H1 (cell line): ENCODE measurements at regions not wholly inside any gene's neighbourhood (a gene's known extent, or its start where the extent isn't known, plus 50 kb on each side); places are given as distances from the start of the nearest gene placed in this dataset.

ENCODE experiments used
- CTCF ChIA-PET: fragments of 300-600 bp; sonication (Branson Sonifier 250); formaldehyde crosslinking; loops from one replicate; lab custom pipeline; 2021; ENCODE audit not compliant: partially characterized antibody; lab: Charles Lee
- POLR2A ChIA-PET: fragments of 300-600 bp; sonication (Branson Sonifier 250); formaldehyde crosslinking; loops from one replicate; lab custom pipeline; 2021; ENCODE audit warnings: inconsistent platforms; ENCODE audit not compliant: partially characterized antibody; lab: Charles Lee
- DNase-seq, 2 experiments: peaks; one replicate each; pipeline versions ENCODE4 v3.0.0 to v3.0.0-alpha.2; 2010 to 2022; ENCODE audit warnings: low spot score in 2 of 2, low read depth in 1 of 2, mixed read lengths in 1 of 2
- FAIRE-seq: peaks from 2 replicates; lab custom pipeline; 2011; peaks lifted over from hg19 to GRCh38; lab: Jason Lieb, UNC
- H2AFZ ChIP-seq: 2 replicates; pipeline ENCODE4 v1.8.1; 2012; ENCODE audit warnings: low read length, inconsistent platforms
- H2AK5ac ChIP-seq: 2 replicates; pipeline ENCODE4 v1.6.1; 2013; ENCODE audit warnings: low read depth, low read length
- H2BK120ac ChIP-seq: replicated peaks from 2 replicates; pipeline ENCODE3; 2013; ENCODE audit warnings: low read depth, low read length, inconsistent platforms
- H2BK12ac ChIP-seq: 2 replicates; pipeline ENCODE4 v1.6.1; 2013; ENCODE audit warnings: low read depth, low read length
- H2BK15ac ChIP-seq: 2 replicates; pipeline ENCODE4 v1.6.1; 2013; ENCODE audit warnings: low read length
- H2BK20ac ChIP-seq: 2 replicates; pipeline ENCODE4 v1.6.1; 2013; ENCODE audit warnings: low read length
- H2BK5ac ChIP-seq: 2 replicates; pipeline ENCODE4 v1.6.1; 2013; ENCODE audit warnings: low read depth, low read length
- H3K14ac ChIP-seq: 2 replicates; pipeline ENCODE4 v1.6.1; 2013; ENCODE audit warnings: inconsistent platforms; ENCODE audit not compliant: insufficient read length
- H3K18ac ChIP-seq: 2 replicates; pipeline ENCODE4 v1.6.1; 2013; ENCODE audit warnings: low read length; ENCODE audit errors: extremely low read depth
- H3K23ac ChIP-seq: 2 replicates; pipeline ENCODE4 v1.6.1; 2013; ENCODE audit warnings: inconsistent platforms; ENCODE audit not compliant: insufficient read length
- H3K23me2 ChIP-seq: 2 replicates; pipeline ENCODE4 v1.6.1; 2013; ENCODE audit warnings: low read depth, low read length
- H3K27ac ChIP-seq: 2 replicates; pipeline ENCODE4 v1.6.1; 2011; ENCODE audit warnings: low read depth, low read length, inconsistent platforms
- H3K27me3 ChIP-seq, 4 experiments: replicated peaks in 1 of 4; 1 replicate in 1 of 4; 2 replicates in 3 of 4; pipeline versions ENCODE4 v1.6.1 to v1.8.1; 2011 to 2013; ENCODE audit warnings: low read length in 3 of 4, mild to moderate bottlenecking in 3 of 4, inconsistent platforms in 2 of 4, mixed read lengths in 2 of 4, moderate library complexity in 1 of 4; ENCODE audit not compliant: control insufficient read depth in 3 of 4, insufficient read depth in 3 of 4; ENCODE audit errors: extremely low read depth in 1 of 4
- H3K36me3 ChIP-seq, 4 experiments: 2 replicates each; pipeline versions ENCODE4 v1.6.1 to v1.8.1; 2011 to 2013; ENCODE audit warnings: mild to moderate bottlenecking in 4 of 4, low read length in 3 of 4, moderate library complexity in 2 of 4, control low read depth in 1 of 4, inconsistent platforms in 1 of 4; ENCODE audit not compliant: insufficient read depth in 4 of 4, control insufficient read depth in 2 of 4
- H3K4ac ChIP-seq: replicated peaks from 2 replicates; pipeline ENCODE3; 2013; ENCODE audit warnings: low read length, low read depth, mixed read lengths, inconsistent platforms; ENCODE audit not compliant: insufficient read length
- H3K4me1 ChIP-seq, 4 experiments: replicated peaks in 1 of 4; 1 replicate in 1 of 4; 2 replicates in 3 of 4; pipeline versions ENCODE4 v1.6.1 to v1.8.1; 2011 to 2013; ENCODE audit warnings: low read length in 3 of 4, inconsistent platforms in 2 of 4, mixed read lengths in 1 of 4; ENCODE audit not compliant: insufficient read depth in 4 of 4, control insufficient read depth in 3 of 4
- H3K4me2 ChIP-seq, 2 experiments: 2 replicates each; pipeline versions ENCODE4 v1.6.1 to v1.8.1; 2011 to 2013; ENCODE audit warnings: low read depth in 2 of 2, low read length in 2 of 2, control low read depth in 1 of 2, inconsistent platforms in 1 of 2, mild to moderate bottlenecking in 1 of 2; ENCODE audit not compliant: insufficient read depth in 1 of 2
- H3K4me3 ChIP-seq, 4 experiments: fragments of 200-600, 300-600 bp in 1 of 4; sonication (generic), shearing (Covaris generic), sonication (Bioruptor Twin) in 1 of 4; 2 replicates each; pipeline versions ENCODE4 v1.5.1 to v1.8.1; 2011 to 2016; ENCODE audit warnings: low read length in 4 of 4, low read depth in 3 of 4, control low read depth in 2 of 4, inconsistent platforms in 2 of 4, mild to moderate bottlenecking in 2 of 4, mixed read lengths in 1 of 4, moderate library complexity in 1 of 4; ENCODE audit not compliant: insufficient read depth in 2 of 4; ENCODE audit errors: extremely low read depth in 1 of 4
- H3K56ac ChIP-seq: replicated peaks from 2 replicates; pipeline ENCODE3; 2013; ENCODE audit warnings: low read depth, mild to moderate bottlenecking, mixed read lengths, low read length, inconsistent platforms; ENCODE audit not compliant: insufficient read length
- H3K79me1 ChIP-seq: 2 replicates; pipeline ENCODE4 v1.6.1; 2013; ENCODE audit warnings: low read depth, low read length, control low read depth
- H3K79me2 ChIP-seq, 2 experiments: 2 replicates each; pipeline versions ENCODE4 v1.6.1 to v1.8.1; 2012 to 2013; ENCODE audit warnings: low read length in 2 of 2, mild to moderate bottlenecking in 2 of 2, inconsistent platforms in 1 of 2; ENCODE audit not compliant: insufficient read depth in 2 of 2, control insufficient read depth in 1 of 2
- H3K9ac ChIP-seq, 4 experiments: replicated peaks in 1 of 4; 1 replicate in 1 of 4; 2 replicates in 3 of 4; pipeline versions ENCODE4 v1.6.1 to v1.8.1; 2011 to 2013; ENCODE audit warnings: low read depth in 3 of 4, low read length in 3 of 4, control low read depth in 2 of 4, mild to moderate bottlenecking in 2 of 4, moderate library complexity in 2 of 4, inconsistent platforms in 1 of 4; ENCODE audit errors: extremely low read depth in 1 of 4
- H3K9me3 ChIP-seq, 2 experiments: 2 replicates each; pipeline versions ENCODE4 v1.6.1 to v1.8.1; 2012 to 2013; ENCODE audit warnings: mild to moderate bottlenecking in 2 of 2, moderate library complexity in 2 of 2, control low read depth in 1 of 2, inconsistent platforms in 1 of 2, low read depth in 1 of 2, low read length in 1 of 2, mixed read lengths in 1 of 2; ENCODE audit not compliant: insufficient read depth in 2 of 2
- H4K20me1 ChIP-seq, 2 experiments: replicated peaks in 1 of 2; 2 replicates each; pipeline versions ENCODE3 to v1.8.1; 2011 to 2013; ENCODE audit warnings: inconsistent platforms in 2 of 2, low read length in 2 of 2, mild to moderate bottlenecking in 1 of 2; ENCODE audit not compliant: insufficient read depth in 2 of 2, control insufficient read depth in 1 of 2
- H4K5ac ChIP-seq: 2 replicates; pipeline ENCODE4 v1.6.1; 2013; ENCODE audit warnings: low read length, low read depth, mixed read lengths, inconsistent platforms; ENCODE audit not compliant: insufficient read length
- H4K8ac ChIP-seq: 2 replicates; pipeline ENCODE4 v1.8.0; 2013; ENCODE audit warnings: mild to moderate bottlenecking, moderate library complexity, low read length, inconsistent platforms; ENCODE audit not compliant: insufficient read depth; ENCODE audit errors: extremely low read depth
- H4K91ac ChIP-seq: replicated peaks from 2 replicates; pipeline ENCODE3; 2013; ENCODE audit warnings: low read length, mixed read lengths, inconsistent platforms; ENCODE audit not compliant: insufficient read length
- BCL11A ChIP-seq, 2 experiments: IDR thresholded peaks; one replicate each; pipeline ENCODE4 v1.6.1; 2011; ENCODE audit warnings: low read depth in 2 of 2, low read length in 2 of 2, mild to moderate bottlenecking in 2 of 2
- CBX5 ChIP-seq: fragments of 300-800, 300-1000 bp; sonication (generic); IDR thresholded peaks from 2 replicates; pipeline ENCODE4 v1.7.1; 2016; ENCODE audit warnings: antibody characterized with exemption, low read length, low read depth
- CEBPB ChIP-seq: IDR thresholded peaks from 2 replicates; pipeline ENCODE4 v1.6.1; 2012; ENCODE audit warnings: low read depth, low read length
- CHD2 ChIP-seq: IDR thresholded peaks from 2 replicates; pipeline ENCODE4 v1.6.1; 2012; ENCODE audit warnings: low read length, improper control_type of control experiment
- GTF2F1 ChIP-seq: IDR thresholded peaks from 2 replicates; pipeline ENCODE4 v1.6.1; 2012; ENCODE audit warnings: low read depth, low read length, improper control_type of control experiment, borderline replicate concordance
- HDAC2 ChIP-seq, 2 experiments: fragments of 300-600 bp in 1 of 2; sonication (generic) in 1 of 2; IDR thresholded peaks; 2 replicates each; pipeline ENCODE4 v1.6.1; 2011 to 2012; ENCODE audit warnings: low read depth in 2 of 2, low read length in 2 of 2, mild to moderate bottlenecking in 2 of 2, moderate library complexity in 2 of 2, borderline replicate concordance in 1 of 2, inconsistent platforms in 1 of 2
- RAD21 ChIP-seq, 2 experiments: IDR thresholded peaks in 1 of 2; conservative IDR thresholded peaks in 1 of 2; 2 replicates each; pipeline ENCODE4 v1.6.1; 2011; ENCODE audit warnings: low read depth in 2 of 2, low read length in 2 of 2, improper control_type of control experiment in 1 of 2, inconsistent platforms in 1 of 2, mild to moderate bottlenecking in 1 of 2, moderate library complexity in 1 of 2
- SIRT6 ChIP-seq: IDR thresholded peaks from one replicate; pipeline ENCODE4 v1.7.1; 2012; ENCODE audit warnings: low read length, inconsistent platforms
- SP1 ChIP-seq: IDR thresholded peaks from 2 replicates; pipeline ENCODE4 v1.6.1; 2011; ENCODE audit warnings: low read depth, low read length
- SP4 ChIP-seq: IDR thresholded peaks from 2 replicates; pipeline ENCODE4 v1.6.1; 2012; ENCODE audit warnings: low read length, inconsistent platforms
- TAF7 ChIP-seq: optimal IDR thresholded peaks from 2 replicates; pipeline ENCODE3; 2011; ENCODE audit warnings: low read depth, mild to moderate bottlenecking, inconsistent platforms, low read length, moderate library complexity, borderline replicate concordance
- TCF12 ChIP-seq: IDR thresholded peaks from 2 replicates; pipeline ENCODE4 v1.6.1; 2011; ENCODE audit warnings: low read depth, mild to moderate bottlenecking, low read length
- YY1 ChIP-seq: IDR thresholded peaks from 2 replicates; pipeline ENCODE4 v1.6.1; 2011; ENCODE audit warnings: low read depth, mild to moderate bottlenecking, low read length
- WGBS, 2 experiments: shearing (Covaris generic) in 1 of 2; methylation state at CpG; one replicate each; pipeline versions ENCODE4 v1.1.6 to v1.1.7; 2013 to 2015; ENCODE audit warnings: low lambda C conversion rate in 2 of 2, mixed read lengths in 2 of 2, inconsistent platforms in 1 of 2, low coverage in 1 of 2, missing lambda C conversion rate in 1 of 2; ENCODE audit not compliant: insufficient replicate concordance in 2 of 2, insufficient coverage in 1 of 2, insufficient read length in 1 of 2; ENCODE audit errors: extremely low coverage in 1 of 2, missing lambda C conversion rate in 1 of 2; 5-methylcytosine and 5-hydroxymethylcytosine counted together

DNA sequence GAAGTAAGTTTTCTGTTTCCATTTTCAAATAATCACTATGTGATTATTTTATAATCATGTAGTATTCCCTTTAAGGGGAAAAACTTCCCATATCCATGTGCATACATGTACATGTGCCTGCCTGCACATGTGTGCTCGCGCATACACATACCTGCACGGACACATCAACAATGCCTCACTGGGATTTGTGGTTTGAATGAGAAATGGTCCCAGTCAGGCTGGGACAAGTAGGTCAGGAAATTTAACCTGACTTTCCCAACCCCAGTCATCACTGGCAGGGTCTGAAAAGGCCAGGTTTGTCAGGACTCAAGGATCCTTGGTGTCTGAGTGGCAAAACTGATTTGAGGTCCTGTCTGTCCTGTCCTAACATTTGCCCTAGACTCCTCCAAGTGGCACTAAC is 109.3 kb upstream of the MRPS22 start:
- no peak overlapping the region for H2BK120ac ChIP-seq
- no peak for TF ChIP-seq HDAC2 (IDR thresholded peaks at IDR 0.05; ENCODE audit: borderline replicate concordance in 1 of 2, low read depth in 2 of 2, low read length in 2 of 2)
- TF ChIP-seq SP1, result no peak
- TF ChIP-seq YY1, result no peak
- TF ChIP-seq SP4, result no peak
- no peak for TF ChIP-seq RAD21 (IDR thresholded peaks at IDR 0.05 in 1 of 2, conservative IDR thresholded peaks at IDR 0.05 in 1 of 2; ENCODE audit: low read depth in 2 of 2, low read length in 2 of 2)
- TF ChIP-seq SIRT6, result no peak
- no peak for TF ChIP-seq BCL11A (IDR thresholded peaks at IDR 0.05; ENCODE audit: low read depth in 2 of 2, low read length in 2 of 2)
- TF ChIP-seq GTF2F1, result no peak
- TF ChIP-seq CHD2, result no peak
- no peak for TF ChIP-seq TCF12
- no peak for TF ChIP-seq TAF7
- no peak for TF ChIP-seq CBX5
- no peak for TF ChIP-seq CEBPB
- TF ChIP-seq, all 59 proteins: peak for 0
- Histone ChIP-seq H2AFZ (0 out of 2 replicates have a peak overlapping the region, but pooled peaks have one; percentile 1), H3K4ac (no peak overlapping the region), H2BK20ac (no peak overlapping the region), H2BK12ac (no peak overlapping the region), H3K4me2 (no peak overlapping the region), H4K91ac (no peak overlapping the region), H4K8ac (peak overlapping the region; percentile 45; the same call in 1 of the 2 replicates), H3K36me3 (no peaks in the 10 kb centered on the region), H3K56ac (no peak overlapping the region), H3K4me3 (no peak overlapping the region), H3K9me3 (peaks cover 0 to 3% of the 10 kb centered on the region in 2 experiments; a peak in 1 of 4 replicates), H3K79me2 (no peaks in the 10 kb centered on the region), H3K18ac (no peak overlapping the region), H4K20me1 (no peaks in the 10 kb centered on the region), H3K23me2 (no peaks in the 10 kb centered on the region), H4K5ac (no peak overlapping the region), H3K9ac (no peak overlapping the region), H3K4me1 (no peaks in the 10 kb centered on the region), H2BK5ac (no peak overlapping the region), H2AK5ac (no peak overlapping the region), H3K14ac (no peak overlapping the region), H3K27me3 (no peaks in the 10 kb centered on the region), H2BK15ac (no peak overlapping the region), H3K79me1 (no peaks in the 10 kb centered on the region), H3K27ac (no peak overlapping the region), H3K23ac (no peak overlapping the region)
- DNase-seq (no peak), FAIRE-seq (no peak)
- 79% methylated on average over 3 of the region's 3 CpGs; no CpG with 5 or more reads in 1 of the 2 experiments for WGBS, 2 experiments
- CTCF ChIA-PET, result no interaction called here
- POLR2A ChIA-PET, result no interaction called here
